HG03342 (cell line): ENCODE measurements at regions not wholly inside any gene's neighbourhood (a gene's known extent, or its start where the extent isn't known, plus 50 kb on each side); places are given as distances from the start of the nearest gene placed in this dataset.
"Not testable (repeated sequence)": the region's sequence is repeated elsewhere in the genome, so short reads cannot be mapped to it uniquely, and the experiment has no call there.

Experiments used
- ATAC-seq: cut with Tn5 transposase; IDR thresholded peaks from one replicate; pipeline ENCODE4 v1.9.1; 2021; ENCODE audit warnings: mild to moderate bottlenecking, moderate library complexity; ENCODE audit not compliant: unreplicated experiment

DNA sequence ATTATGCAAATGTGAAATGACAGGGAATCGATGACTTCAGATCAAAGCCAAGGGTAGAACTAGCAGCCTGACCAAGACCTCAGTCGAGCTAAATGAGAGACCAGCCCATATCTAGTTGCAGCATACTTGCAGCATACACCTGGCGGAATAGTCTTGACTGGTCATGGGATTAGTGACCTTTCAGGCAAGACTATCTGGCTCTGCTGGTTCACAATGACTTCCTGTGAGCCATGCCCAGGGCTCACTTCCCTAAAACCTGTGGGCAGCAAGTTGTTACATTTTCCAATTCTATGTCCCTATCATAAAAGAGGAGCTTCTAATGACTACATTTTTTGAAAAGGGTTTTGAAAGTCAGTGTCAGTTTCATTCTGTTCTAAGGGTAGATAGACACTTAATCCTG, 1624.9 kb upstream of the CELF4 start:
- ATAC-seq = no peak

DNA sequence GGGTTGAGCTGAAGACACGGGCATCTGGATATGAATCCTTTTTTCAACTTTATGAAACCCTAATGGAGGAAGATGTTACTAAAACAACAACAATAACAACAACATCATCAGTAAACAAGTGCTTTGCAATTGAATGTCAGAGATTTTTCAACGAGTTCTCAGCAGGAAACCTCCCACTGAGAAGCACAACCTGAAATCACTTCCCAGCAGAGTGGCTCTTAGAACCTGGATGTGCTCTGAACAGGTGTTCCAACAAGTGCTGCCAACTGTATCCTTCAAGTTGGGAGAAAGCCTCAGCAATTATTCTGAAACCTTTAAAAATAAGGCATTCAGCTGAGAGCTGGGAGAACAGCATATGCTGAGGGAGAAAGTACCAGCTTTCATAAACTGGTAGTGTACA, 1622.7 kb upstream of the CELF4 start:
- ATAC-seq = no peak

DNA sequence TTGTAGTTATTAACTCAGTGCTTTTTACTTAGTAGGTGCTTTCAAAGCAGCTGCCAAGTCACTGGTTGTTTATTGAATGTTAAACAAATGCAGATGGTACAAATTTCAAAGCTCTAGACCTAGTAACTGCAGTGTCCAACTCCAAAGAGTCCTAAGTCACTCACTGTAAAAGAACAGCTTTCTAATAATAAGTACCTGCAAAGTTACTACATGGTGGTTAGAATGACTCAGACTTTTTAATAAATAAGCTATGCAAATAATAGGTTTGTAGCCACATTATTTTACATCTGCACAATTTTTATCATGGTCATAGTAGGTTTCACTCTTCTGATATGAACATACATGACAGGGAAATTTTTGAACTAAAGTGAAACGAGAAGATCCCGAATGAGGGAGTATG, 1620.4 kb upstream of the CELF4 start:
- no peak for ATAC-seq

DNA sequence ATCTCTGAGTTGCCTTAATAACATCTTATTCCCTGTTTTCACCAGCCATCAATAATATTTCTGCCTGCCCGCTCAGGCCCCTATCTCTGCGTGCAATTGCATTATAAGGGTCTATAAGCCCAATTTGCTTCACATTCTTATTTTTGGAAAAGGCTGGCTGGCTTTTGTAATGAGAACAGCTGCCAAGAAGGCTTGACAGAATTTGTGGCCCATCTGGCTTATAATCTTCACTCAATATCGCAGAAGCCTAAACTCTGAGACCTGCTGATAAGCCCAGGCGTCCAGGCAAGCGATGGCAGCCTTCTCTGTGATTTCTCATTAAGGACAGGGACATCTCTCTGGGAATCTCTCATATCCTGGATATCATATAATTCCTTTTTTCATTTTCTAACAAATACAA, 1618.6 kb upstream of the CELF4 start:
- no peak for ATAC-seq

DNA sequence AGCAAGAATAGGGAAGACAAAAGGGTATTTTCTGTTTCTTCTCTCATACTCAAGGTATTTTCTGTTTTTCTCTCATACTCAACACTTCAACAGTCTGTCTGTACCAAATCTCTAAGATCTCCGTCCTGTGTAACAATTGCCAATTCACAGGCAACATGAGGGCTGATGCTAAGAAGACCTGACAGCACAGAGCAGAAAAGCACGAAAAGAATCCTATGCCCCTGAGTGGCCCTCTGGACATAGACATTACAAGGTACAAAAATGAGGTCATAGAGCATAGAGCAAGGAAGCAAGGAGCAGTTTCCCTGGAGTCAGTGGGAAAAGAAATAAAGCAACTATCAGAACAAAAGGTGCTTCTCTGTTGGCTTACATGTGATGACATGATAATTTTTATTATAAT, 1612.6 kb upstream of the CELF4 start:
- no peak for ATAC-seq

DNA sequence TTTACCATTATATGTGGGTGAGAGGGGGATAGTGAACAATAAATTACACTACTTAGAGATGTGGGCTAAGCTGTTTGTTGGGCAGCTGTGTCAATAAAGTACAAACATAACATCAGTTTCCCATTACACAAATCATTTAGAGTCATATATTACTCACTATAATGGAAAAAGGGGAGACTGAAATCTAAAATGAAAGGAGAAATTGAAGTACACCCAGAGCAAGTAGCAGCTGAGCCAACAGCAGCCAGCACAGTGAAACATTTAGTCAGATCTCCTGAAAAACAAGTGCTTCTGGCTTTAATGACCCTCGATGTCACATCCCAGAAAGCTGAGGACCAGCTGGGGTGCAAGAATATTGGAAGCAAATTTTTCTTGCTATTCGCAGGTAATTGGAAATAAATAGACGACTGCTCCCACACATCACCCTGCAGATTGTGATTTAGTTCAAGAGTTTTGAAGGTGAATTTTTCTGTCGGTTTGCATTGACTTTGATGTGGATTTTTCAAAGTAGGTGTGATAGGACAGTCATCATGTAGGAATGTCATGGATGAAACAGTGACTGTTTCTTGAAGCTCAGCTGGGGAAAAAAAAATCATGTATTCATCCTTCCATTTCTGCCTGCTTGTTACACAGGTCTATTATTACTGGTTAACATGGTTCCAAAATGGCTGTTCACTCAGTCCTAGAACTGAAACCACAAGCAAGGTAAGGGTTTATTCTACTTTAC, 1607.3 kb upstream of the CELF4 start:
- no peak for ATAC-seq

DNA sequence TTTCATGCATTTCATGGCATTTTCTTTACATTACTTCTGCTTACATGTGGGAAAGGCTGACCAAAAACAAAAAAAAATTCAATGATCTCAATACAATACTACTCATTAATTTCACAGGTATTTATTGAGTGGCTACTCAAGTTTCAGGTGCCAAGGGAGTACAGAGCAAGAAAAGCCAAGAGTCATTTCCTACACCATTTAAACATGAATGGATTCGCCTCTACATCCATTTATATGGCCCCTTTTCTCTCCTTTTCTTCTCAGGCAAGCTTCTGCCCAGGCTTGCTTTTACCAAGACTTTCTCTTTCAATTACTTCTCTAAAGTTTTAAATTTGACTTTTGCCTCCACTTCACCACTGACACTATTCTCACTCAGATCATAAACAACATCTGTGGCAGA, 1603.1 kb upstream of the CELF4 start:
- no peak for ATAC-seq

DNA sequence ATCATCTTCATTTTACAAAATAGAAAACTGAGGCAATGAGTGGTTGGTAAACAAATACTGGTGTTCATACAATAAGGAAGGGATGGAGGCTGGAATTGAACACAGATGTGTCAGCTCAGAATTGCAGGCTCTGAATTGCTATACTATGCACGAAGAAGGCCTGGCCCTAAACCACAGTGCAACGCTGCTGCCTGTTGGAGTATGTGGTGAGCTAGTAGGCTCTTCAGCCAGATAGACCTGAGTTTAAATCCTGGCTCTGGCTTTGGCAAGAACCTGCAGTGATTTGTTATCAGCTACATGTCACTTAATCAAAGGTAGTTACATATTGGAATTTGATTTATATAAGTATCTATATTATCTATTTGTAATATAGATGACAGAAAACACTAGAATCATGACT, 1602.4 kb upstream of the CELF4 start:
- ATAC-seq = no peak

DNA sequence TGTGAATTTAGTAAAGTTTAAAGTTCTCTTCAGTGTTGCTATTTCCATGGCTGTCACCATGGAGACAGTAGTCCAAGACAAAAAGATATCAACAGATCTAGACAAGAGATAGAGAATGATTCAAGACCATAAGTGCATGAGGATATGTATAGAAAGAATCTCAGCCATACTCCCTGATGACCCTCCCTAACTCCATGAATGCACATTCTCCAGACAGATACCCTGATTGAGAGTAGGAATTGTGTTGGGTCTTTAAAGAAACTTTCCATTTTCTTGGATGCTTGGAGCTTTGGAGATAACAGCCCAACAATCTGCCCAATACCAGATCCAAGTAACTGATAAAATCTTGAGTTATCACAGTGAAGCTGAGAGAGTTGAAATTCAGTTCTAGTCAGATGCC, 1601.2 kb upstream of the CELF4 start:
- ATAC-seq = no peak

DNA sequence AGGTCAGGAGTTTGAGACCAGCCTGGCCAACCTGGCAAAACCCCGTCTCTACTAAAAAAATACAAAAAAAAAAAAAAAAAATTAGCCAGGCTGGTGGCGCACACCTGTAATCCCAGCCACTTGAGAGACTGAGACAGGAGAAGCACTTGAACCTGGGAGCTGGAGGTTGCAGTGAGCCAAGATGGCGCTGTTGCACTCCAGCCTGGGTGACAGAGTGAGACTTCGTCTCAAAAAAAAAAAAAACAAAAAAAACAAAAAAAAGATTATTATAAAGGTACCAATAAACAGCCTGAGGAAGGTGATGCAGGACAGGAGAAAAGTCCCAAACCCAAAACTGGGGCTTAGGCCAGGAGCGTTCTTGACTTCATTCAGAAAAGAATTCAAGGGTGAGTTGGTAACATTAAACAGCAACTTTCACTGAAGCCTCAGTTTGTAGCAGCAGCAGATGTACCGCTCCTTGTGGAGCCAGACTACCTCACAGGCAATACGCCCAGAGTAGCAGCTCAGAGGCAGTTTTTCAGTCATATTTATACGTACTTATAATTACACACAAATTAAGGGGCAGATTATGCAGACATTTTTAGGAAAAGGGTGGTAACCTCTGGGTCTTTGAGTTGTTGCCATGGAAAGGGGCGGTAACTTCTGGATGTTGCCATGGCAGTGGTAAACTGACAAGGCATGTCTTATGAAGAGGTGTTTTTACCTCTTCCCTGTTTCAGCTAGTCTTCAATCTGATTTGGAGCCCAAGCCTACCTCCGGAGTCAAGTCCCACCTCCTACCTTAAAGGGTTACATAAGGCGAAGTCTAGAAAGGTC, 1596.6 kb upstream of the CELF4 start:
- no peak for ATAC-seq

DNA sequence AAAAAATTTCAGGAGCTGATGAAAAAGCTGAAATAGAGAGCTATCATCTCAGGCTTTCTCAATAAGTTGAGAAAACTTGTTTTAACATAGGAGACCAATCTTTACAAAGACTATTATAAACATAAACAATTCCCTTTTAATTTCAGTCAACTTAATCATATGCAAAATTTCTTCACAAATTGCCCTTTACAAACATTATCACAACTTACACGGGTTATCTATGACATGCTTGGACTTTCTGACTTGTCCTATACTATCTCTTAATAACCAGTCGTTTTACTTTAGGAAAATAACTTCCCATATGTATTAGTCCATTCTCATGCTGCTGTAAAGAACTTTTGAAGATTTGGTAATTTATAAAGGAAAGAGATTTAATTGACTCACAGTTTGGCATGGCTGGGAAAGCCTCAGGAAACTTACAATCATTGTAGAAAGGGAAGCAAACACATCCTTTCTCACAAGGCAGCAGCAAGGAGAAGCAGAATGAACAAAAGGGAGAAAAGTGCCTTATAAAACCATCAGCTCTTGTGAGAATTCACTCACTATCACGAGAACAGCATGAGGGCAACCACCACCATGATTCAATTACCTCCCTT, 1583.7 kb upstream of the CELF4 start:
- ATAC-seq = no peak

DNA sequence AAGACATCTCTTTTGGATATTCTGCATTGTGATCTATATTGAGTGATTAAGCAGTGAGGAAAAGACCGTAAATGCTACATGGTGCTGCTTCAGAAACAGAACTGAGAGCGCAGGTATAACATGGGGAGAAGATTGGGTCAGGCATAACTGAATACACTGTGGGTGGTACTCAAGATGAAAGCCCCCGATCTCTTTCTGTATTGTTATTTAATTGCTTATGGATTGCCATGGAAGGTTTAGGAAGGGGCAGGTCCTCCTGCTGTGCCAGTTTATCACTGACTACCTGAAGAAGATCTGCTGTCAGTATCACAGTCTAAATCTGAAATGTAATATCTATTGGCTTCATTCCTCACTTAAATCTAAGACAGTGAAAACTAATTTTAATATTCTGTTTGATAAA, 1568.7 kb upstream of the CELF4 start:
- no peak for ATAC-seq

DNA sequence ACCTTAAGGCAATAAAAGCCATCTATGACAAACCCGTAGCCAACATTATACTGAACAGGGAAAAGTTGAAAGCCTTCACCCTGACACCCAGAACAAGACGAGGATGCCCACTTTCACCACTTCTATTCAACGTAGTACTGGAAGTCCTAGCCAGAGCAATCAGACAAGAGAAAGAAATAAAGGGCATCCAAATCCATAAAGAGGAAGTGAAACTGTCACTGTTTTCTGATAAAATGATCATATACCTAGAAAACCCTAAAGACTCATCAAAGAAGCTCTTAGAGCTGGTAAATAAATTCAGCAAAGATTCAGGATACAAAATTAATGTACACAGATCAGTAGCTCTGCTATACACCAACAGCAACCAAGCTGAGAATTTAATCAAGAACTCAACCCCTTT, 1561.9 kb upstream of the CELF4 start:
- not testable (repeated sequence) for ATAC-seq

DNA sequence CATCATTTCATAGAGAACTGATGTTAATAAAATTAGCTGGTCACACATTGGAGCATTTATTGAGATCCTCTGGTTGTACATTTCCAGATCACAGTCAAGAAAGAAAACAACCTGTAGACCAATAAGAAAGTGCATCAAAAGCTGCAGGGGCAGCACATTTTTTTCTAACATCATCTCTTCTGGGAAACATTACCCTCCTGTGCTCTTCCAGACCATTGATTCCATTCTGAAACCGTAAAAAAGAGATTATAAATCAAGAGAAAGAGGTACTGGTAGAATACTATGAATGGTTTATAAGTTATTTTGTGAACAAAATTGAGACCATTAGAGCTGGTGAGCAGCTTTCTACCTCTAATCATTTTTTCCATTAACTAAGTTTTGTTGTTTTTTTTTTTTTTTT, 1548.2 kb upstream of the CELF4 start:
- no peak for ATAC-seq

DNA sequence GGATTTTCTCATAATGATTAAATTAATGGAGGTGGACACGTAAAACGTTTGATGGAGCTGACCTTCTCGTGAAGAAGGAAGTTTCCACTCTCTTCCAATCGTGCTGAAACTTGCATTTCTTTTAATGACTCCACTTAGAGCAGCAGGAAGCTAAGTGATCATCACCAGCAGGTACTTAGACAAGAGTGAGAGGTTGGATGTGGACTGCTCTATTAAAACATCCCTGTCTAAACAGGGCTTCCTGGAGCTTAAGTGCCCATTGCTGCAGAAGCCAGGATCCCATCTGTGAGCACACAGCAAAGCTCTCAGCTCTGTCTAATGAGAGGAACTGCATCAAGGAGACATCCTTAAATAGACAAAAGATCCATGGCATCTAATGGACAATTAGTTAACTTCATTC, 1539.5 kb upstream of the CELF4 start:
- no peak for ATAC-seq

DNA sequence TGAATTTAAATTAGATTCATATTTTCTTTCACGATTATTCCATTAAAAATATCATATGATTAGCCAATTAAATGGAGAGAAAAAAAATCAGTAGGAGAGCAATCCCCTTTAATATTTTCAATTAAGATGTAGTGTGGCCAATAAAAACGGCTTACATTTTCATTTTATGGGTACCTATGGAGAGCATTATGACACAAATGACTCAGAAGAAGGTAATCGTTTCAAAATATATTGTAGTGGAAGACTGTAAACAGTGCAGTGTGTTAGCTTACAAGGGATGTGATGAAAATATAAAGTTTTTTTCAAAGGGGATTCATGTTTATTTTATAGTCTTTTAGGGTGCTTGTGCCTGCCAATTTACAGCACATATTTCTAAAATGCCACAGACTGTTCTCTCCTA, 1507.4 kb upstream of the CELF4 start:
- no peak for ATAC-seq

DNA sequence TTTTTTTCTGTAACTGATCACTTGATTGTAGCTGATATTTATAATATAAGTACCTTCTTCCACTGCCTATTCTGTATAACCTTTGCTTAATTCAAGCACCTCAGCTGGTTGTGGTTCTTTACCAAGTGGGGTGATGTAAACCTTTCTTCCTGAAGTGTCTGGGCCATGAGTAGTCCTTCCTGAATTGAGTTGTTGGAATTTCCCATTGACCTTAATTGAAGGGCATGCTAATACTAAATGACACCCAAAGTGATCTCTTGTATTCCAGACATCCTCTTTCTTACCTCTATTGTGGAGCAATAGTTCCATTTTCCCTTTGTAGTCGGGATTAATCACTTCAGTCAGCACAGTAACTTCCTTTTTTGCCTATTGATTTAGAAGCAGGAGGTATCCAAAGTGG, 1496.8 kb upstream of the CELF4 start:
- ATAC-seq = no peak

DNA sequence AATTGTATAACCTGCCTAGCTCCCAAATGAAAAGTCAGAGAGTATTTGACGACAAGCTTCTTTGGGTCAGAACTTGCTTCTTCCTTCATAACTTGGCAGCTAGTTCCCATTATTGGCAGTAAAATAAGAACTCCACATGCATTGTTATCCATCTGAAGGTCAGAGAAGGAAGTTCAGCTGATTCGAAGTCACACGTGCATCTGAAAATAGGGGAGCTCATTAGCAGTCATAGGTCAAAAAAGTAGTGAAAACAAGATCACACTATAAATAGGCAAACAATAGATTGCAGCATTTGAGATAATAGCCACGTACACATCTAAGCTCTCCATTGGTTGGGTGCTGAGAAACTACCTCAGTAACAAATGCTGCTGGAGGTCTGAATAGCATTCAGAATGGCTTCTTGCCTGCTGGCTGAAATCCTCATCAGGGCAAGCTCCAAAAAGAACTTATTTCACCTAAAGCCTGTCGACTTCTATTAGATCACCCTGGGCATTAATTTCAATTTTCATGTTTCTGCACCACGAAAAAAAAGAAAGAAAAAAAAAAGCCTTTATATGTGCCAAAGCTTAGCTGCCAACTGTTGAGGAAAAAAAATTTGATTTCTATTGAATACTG, 1492.9 kb upstream of the CELF4 start:
- ATAC-seq = no peak

DNA sequence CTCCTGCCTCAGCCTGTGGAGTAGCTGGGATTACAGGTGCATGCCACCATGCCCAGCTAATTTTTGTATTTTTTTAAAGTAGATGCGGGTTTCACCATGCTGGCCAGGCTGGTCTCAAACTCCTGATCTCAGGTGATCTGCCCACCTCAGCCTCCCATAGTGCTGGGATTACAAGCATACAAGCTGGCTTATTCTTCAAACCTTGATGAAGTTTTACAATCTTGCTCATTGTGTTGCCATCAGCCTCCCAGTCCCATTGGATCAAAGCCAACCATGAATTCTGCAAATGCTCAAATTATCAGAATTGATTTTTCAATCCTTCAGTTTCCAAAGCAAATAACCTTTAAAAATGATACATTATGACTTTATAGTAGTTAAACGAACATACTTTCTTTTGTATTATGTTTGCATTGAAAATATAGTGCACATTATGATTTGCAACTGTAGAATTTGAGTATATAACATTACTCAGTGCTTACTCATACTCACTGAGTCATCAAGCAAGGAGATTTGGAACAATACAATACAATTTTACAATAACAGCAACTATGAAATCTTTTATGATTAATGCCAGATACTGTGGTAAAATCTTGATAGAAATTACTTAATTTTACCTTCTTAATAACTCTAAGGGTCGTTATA, 1491.9 kb upstream of the CELF4 start:
- ATAC-seq = no peak

DNA sequence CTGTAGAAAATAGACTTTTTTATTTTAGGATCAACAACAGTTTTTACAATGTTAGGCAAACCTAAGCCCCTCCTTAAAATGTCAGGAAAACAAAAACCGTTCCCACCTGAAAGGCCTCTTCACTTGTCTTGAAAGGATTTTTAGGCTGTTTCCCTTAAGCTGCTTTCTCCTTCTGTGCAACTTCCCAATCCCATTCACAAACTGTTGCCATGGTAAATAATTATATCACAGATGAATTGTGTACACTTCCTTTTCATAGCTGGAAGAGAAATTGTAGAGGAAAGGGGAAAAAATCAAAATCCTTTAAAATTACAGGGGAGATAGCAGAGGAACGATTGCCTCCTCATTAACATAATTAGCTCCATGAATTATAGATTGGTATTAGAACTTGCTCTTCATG, 1488.0 kb upstream of the CELF4 start:
- no peak for ATAC-seq

DNA sequence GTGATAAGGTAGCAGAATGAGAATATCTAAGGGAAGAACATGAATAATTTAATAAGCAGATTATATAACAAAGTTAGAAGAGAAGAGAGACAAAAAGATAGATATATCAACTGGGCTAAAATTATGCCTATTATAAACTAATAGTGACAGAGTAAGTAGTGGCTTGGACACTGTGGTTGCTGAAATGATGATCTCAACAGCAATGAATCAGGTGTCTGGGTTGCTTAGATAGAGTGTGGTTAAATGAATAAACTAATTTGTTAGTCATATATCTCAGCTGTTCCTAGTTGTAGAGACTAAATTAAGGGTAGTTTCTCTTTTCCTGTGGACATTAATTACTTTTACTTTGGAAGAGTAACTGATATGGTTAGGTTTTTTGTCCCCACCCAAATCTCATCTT, 1485.4 kb upstream of the CELF4 start:
- ATAC-seq = no peak
